OCI-LY7 (cell line): ENCODE measurements at regions not wholly inside any gene's neighbourhood (a gene's known extent, or its start where the extent isn't known, plus 50 kb on each side); places are given as distances from the start of the nearest gene placed in this dataset.

Experiments
- EZH2phosphoT487 ChIP-seq: fragments of 200-600 bp; sonication (generic); IDR thresholded peaks from 2 replicates; pipeline ENCODE4 v1.6.1; 2018; ENCODE audit warnings: low read depth, borderline replicate concordance, mild to moderate bottlenecking, mixed run types, antibody characterized with exemption, low read length, moderate library complexity, mixed read lengths
- TF ChIP-seq, protein P1 (sequence below): fragments of 200-600 bp; sonication (generic); conservative IDR thresholded peaks from 2 replicates; pipeline ENCODE4 v1.5.1; 2014; ENCODE audit warnings: mild to moderate bottlenecking, antibody characterized with exemption, low read length, moderate library complexity, mixed read lengths

DNA sequence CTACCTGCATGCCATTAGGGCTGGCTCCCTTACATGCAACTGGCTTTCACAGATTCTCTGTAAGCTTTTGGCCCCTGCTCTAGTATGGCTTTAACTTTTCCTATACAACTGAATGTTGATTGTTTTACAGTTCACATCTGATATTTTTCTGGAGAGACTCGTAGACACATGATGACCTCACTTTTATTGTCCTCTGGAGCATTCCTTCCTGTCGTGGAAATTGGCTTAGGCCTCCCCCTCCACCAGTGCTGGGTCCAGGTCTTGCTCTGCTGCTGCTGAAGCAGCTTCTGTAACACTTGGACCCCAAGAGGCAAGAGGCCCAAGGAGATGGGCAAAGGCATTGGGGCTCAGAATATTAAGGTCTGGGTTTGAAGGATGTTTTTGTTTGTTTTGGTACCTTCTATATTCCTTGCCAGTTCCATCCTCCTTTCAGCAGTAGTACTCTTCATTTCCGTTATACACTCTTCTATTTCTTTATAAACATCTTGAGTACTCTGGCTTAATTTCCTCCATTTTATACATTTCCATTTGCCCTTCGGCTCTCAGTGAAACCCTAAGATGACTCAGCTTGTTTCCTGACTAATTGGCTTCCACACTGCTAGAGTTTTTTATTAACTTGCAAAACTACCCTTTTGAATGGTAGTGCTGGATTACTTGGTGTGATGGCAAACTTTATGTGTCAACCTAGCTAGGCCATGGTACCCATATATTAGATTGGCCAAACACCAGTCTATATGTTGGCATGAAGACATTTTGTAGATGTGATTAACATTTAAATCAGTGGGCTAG, 219.8 kb downstream of the CDCA7 start:
- TF ChIP-seq, protein P1, sequence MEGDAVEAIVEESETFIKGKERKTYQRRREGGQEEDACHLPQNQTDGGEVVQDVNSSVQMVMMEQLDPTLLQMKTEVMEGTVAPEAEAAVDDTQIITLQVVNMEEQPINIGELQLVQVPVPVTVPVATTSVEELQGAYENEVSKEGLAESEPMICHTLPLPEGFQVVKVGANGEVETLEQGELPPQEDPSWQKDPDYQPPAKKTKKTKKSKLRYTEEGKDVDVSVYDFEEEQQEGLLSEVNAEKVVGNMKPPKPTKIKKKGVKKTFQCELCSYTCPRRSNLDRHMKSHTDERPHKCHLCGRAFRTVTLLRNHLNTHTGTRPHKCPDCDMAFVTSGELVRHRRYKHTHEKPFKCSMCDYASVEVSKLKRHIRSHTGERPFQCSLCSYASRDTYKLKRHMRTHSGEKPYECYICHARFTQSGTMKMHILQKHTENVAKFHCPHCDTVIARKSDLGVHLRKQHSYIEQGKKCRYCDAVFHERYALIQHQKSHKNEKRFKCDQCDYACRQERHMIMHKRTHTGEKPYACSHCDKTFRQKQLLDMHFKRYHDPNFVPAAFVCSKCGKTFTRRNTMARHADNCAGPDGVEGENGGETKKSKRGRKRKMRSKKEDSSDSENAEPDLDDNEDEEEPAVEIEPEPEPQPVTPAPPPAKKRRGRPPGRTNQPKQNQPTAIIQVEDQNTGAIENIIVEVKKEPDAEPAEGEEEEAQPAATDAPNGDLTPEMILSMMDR = no peak
- no peak for TF ChIP-seq EZH2phosphoT487
